SK-N-SH treated with all-trans-retinoic acid at 6 μM for 48 hours (cell line): ENCODE measurements at regions not wholly inside any gene's neighbourhood (a gene's known extent, or its start where the extent isn't known, plus 50 kb on each side); places are given as distances from the start of the nearest gene placed in this dataset.

Experiments
- ATAC-seq: fragments of 200-7000 bp; cut with Tn5 transposase; 3 replicates; pipeline ENCODE4 v1.9.1; 2020; ENCODE audit warnings: mild to moderate bottlenecking, moderate library complexity
- BACH2 ChIP-seq: fragments of 250-450 bp; sonication (Bioruptor Pico); IDR thresholded peaks from 2 replicates; pipeline ENCODE4 v1.9.0; 2021; ENCODE audit warnings: mild to moderate bottlenecking, borderline replicate concordance
- CSDC2 ChIP-seq: fragments of 250-450 bp; sonication (Bioruptor Pico); IDR thresholded peaks from 2 replicates; pipeline ENCODE4 v1.5.0; 2020; ENCODE audit warnings: mild to moderate bottlenecking, moderate library complexity
- ESRRG ChIP-seq: fragments of 250-450 bp; sonication (Bioruptor Pico); IDR thresholded peaks from 2 replicates; pipeline ENCODE4 v1.6.1; 2021; ENCODE audit warnings: mild to moderate bottlenecking
- OSR1 ChIP-seq: fragments of 250-450 bp; sonication (Bioruptor Pico); IDR thresholded peaks from 2 replicates; pipeline ENCODE4 v1.8.0; 2022; ENCODE audit warnings: moderate library complexity, mild to moderate bottlenecking, inconsistent platforms
- PPARA ChIP-seq: fragments of 250-450 bp; sonication (Bioruptor Pico); IDR thresholded peaks from 2 replicates; pipeline ENCODE4 v1.5.0; 2020; ENCODE audit warnings: mild to moderate bottlenecking, borderline replicate concordance
- RARB ChIP-seq: fragments of 250-450 bp; sonication (Bioruptor Pico); IDR thresholded peaks from 2 replicates; pipeline ENCODE4 v1.8.0; 2021; ENCODE audit warnings: mild to moderate bottlenecking, moderate library complexity
- SNAI2 ChIP-seq: fragments of 250-450 bp; sonication (Bioruptor Pico); IDR thresholded peaks from 2 replicates; pipeline ENCODE4 v1.5.0; 2020; ENCODE audit warnings: mild to moderate bottlenecking, moderate library complexity
- TCF4 ChIP-seq: fragments of 250-450 bp; sonication (Bioruptor Pico); IDR thresholded peaks from 2 replicates; pipeline ENCODE4 v1.8.0; 2021; ENCODE audit warnings: mild to moderate bottlenecking, moderate library complexity, borderline replicate concordance
- TOX ChIP-seq: fragments of 250-450 bp; sonication (Bioruptor Pico); IDR thresholded peaks from 2 replicates; pipeline ENCODE4 v1.8.0; 2021; ENCODE audit warnings: mild to moderate bottlenecking, moderate library complexity, borderline replicate concordance
- ZFP3 ChIP-seq: fragments of 250-450 bp; sonication (Bioruptor Pico); IDR thresholded peaks from 2 replicates; pipeline ENCODE4 v1.5.0; 2020; ENCODE audit warnings: mild to moderate bottlenecking, moderate library complexity
- ZFP30 ChIP-seq: fragments of 450-650 bp; formaldehyde crosslinking; IDR thresholded peaks from 2 replicates; pipeline ENCODE4 v1.5.0; 2022; ENCODE audit warnings: mild to moderate bottlenecking, moderate library complexity
- ZNF565 ChIP-seq: fragments of 450-650 bp; formaldehyde crosslinking; conservative IDR thresholded peaks from 2 replicates; pipeline ENCODE4 v1.5.0; 2020; ENCODE audit warnings: low read depth, mild to moderate bottlenecking, moderate library complexity
- ZNF70 ChIP-seq: fragments of 450-650 bp; formaldehyde crosslinking; IDR thresholded peaks from 2 replicates; pipeline ENCODE4 v1.5.0; 2020; ENCODE audit warnings: mild to moderate bottlenecking, moderate library complexity
- ZNF8 ChIP-seq: fragments of 450-650 bp; formaldehyde crosslinking; IDR thresholded peaks from 2 replicates; pipeline ENCODE4 v1.5.0; 2020; ENCODE audit warnings: mild to moderate bottlenecking, moderate library complexity
- TF ChIP-seq, protein P1 (sequence below): fragments of 250-450 bp; sonication (Bioruptor Pico); IDR thresholded peaks from 2 replicates; pipeline ENCODE4 v1.5.1; 2021; ENCODE audit warnings: mild to moderate bottlenecking, moderate library complexity
- TF ChIP-seq, protein P2 (sequence below): fragments of 250-450 bp; sonication (Bioruptor Pico); IDR thresholded peaks from 2 replicates; pipeline ENCODE4 v1.8.0; 2020; ENCODE audit warnings: mild to moderate bottlenecking, moderate library complexity, borderline replicate concordance
- TF ChIP-seq, protein P3 (sequence below): fragments of 250-450 bp; sonication (Bioruptor Pico); IDR thresholded peaks from 2 replicates; pipeline ENCODE4 v1.5.1; 2020; ENCODE audit warnings: low read depth, mild to moderate bottlenecking, moderate library complexity
- TF ChIP-seq, protein P4 (sequence below): fragments of 250-450 bp; sonication (Bioruptor Pico); IDR thresholded peaks from 2 replicates; pipeline ENCODE4 v1.5.0; 2020; ENCODE audit warnings: mild to moderate bottlenecking, moderate library complexity

DNA sequence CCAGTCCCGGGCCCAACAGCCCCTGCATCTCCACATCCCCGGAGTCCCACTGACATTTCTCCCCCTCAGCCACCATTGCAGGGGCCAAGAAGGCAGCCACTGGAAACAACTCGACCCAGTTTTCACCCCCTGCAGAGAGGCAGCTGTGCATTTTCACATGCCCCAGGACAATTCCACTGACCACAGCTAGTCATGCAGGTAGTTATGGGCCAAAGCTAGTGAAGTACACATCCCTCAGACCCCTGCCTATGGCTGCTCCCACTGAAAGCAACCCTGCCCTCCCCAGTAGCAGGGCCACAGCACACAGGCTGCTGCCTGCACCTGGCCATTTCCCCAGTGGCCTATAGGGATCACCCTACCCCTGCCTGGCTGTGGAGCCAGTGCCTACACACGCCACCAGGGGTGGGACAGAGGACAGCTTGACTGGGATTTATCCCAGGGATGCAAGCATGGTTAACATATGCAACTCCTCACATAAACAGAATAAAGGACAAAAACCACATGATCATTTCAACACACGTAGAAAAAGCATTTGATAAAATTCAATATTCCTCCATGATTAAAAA is 154.0 kb downstream of the NDUFA12 start:
- no peak for TF ChIP-seq ZNF565 (CRISPR knock-in tag)
- TF ChIP-seq ZNF8 (CRISPR knock-in tag), result no peak
- ATAC-seq, result no peak

DNA sequence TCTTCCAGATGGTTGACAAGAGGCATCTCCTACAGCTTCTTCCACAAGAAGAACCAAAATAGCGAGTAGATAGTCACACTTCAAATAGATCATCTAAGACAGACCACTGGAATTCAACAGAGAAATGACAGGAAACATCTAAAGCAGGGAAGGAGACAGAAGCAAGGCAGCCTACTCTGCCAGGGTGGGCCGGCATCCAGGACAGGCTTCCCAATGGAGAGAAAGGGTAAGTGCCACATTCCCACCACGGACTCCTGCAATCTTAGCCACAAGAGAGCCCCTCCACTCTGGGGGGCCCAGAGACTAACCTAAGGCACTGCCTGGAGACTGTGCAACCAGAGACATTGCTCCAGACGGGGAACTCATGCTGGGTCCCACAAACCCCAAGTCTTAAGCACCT is 154.5 kb downstream of the NDUFA12 start:
- ATAC-seq, result no peak
- TF ChIP-seq, protein P1, sequence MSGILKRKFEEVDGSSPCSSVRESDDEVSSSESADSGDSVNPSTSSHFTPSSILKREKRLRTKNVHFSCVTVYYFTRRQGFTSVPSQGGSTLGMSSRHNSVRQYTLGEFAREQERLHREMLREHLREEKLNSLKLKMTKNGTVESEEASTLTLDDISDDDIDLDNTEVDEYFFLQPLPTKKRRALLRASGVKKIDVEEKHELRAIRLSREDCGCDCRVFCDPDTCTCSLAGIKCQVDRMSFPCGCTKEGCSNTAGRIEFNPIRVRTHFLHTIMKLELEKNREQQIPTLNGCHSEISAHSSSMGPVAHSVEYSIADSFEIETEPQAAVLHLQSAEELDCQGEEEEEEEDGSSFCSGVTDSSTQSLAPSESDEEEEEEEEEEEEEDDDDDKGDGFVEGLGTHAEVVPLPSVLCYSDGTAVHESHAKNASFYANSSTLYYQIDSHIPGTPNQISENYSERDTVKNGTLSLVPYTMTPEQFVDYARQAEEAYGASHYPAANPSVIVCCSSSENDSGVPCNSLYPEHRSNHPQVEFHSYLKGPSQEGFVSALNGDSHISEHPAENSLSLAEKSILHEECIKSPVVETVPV (CRISPR knock-in tag), result no peak
- TF ChIP-seq ZFP3, result no peak
- no peak for TF ChIP-seq ZFP30 (CRISPR knock-in tag)
- TF ChIP-seq, protein P2, sequence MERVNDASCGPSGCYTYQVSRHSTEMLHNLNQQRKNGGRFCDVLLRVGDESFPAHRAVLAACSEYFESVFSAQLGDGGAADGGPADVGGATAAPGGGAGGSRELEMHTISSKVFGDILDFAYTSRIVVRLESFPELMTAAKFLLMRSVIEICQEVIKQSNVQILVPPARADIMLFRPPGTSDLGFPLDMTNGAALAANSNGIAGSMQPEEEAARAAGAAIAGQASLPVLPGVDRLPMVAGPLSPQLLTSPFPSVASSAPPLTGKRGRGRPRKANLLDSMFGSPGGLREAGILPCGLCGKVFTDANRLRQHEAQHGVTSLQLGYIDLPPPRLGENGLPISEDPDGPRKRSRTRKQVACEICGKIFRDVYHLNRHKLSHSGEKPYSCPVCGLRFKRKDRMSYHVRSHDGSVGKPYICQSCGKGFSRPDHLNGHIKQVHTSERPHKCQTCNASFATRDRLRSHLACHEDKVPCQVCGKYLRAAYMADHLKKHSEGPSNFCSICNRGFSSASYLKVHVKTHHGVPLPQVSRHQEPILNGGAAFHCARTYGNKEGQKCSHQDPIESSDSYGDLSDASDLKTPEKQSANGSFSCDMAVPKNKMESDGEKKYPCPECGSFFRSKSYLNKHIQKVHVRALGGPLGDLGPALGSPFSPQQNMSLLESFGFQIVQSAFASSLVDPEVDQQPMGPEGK (CRISPR knock-in tag), result no peak
- no peak for TF ChIP-seq BACH2 (CRISPR knock-in tag)
- TF ChIP-seq ZNF8 (CRISPR knock-in tag), result no peak
- no peak for TF ChIP-seq ESRRG (CRISPR knock-in tag)
- no peak for TF ChIP-seq ZNF70 (CRISPR knock-in tag)
- TF ChIP-seq CSDC2 (CRISPR knock-in tag), result no peak
- no peak for TF ChIP-seq PPARA (CRISPR knock-in tag)
- TF ChIP-seq, protein P3, sequence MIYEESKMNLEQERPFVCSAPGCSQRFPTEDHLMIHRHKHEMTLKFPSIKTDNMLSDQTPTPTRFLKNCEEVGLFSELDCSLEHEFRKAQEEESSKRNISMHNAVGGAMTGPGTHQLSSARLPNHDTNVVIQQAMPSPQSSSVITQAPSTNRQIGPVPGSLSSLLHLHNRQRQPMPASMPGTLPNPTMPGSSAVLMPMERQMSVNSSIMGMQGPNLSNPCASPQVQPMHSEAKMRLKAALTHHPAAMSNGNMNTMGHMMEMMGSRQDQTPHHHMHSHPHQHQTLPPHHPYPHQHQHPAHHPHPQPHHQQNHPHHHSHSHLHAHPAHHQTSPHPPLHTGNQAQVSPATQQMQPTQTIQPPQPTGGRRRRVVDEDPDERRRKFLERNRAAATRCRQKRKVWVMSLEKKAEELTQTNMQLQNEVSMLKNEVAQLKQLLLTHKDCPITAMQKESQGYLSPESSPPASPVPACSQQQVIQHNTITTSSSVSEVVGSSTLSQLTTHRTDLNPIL (CRISPR knock-in tag), result no peak
- TF ChIP-seq RARB (CRISPR knock-in tag), result no peak
- TF ChIP-seq, protein P4, sequence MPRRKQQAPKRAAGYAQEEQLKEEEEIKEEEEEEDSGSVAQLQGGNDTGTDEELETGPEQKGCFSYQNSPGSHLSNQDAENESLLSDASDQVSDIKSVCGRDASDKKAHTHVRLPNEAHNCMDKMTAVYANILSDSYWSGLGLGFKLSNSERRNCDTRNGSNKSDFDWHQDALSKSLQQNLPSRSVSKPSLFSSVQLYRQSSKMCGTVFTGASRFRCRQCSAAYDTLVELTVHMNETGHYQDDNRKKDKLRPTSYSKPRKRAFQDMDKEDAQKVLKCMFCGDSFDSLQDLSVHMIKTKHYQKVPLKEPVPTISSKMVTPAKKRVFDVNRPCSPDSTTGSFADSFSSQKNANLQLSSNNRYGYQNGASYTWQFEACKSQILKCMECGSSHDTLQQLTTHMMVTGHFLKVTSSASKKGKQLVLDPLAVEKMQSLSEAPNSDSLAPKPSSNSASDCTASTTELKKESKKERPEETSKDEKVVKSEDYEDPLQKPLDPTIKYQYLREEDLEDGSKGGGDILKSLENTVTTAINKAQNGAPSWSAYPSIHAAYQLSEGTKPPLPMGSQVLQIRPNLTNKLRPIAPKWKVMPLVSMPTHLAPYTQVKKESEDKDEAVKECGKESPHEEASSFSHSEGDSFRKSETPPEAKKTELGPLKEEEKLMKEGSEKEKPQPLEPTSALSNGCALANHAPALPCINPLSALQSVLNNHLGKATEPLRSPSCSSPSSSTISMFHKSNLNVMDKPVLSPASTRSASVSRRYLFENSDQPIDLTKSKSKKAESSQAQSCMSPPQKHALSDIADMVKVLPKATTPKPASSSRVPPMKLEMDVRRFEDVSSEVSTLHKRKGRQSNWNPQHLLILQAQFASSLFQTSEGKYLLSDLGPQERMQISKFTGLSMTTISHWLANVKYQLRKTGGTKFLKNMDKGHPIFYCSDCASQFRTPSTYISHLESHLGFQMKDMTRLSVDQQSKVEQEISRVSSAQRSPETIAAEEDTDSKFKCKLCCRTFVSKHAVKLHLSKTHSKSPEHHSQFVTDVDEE (CRISPR knock-in tag), result no peak
- TF ChIP-seq SNAI2 (CRISPR knock-in tag), result no peak
- no peak for TF ChIP-seq ZNF565 (CRISPR knock-in tag)
- no peak for TF ChIP-seq TCF4 (CRISPR knock-in tag)

DNA sequence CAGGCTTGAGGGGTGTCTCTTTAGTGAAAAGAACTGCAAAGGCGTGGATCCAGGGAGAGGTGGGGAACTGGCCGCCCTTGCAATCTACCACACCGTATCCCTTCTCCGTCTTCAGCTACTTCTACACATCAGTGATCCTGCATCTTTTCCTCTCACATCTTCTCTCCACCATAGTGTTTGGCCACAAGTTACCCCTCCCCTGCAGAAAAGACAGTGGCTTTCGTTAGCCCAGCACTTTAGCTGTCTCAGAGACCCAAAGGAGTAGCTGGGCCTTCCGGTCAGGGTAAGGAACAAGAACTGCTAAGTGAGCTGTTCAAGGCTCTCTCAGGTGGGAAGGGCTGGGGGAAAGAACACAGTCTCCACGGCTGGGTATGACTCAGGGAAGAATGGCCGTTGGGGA is 158.4 kb downstream of the NDUFA12 start:
- no peak for ATAC-seq
- TF ChIP-seq TOX (CRISPR knock-in tag) (no peak), OSR1 (CRISPR knock-in tag) (no peak), ZNF565 (CRISPR knock-in tag) (no peak), ZNF8 (CRISPR knock-in tag) (no peak), ZFP30 (CRISPR knock-in tag) (no peak), PPARA (CRISPR knock-in tag) (no peak), RARB (CRISPR knock-in tag) (no peak), ESRRG (CRISPR knock-in tag) (no peak), BACH2 (CRISPR knock-in tag) (no peak)
- TF ChIP-seq, protein P3 (CRISPR knock-in tag), result no peak
- TF ChIP-seq, protein P4 (CRISPR knock-in tag), result no peak
- TF ChIP-seq, protein P2 (CRISPR knock-in tag), result no peak
- TF ChIP-seq, protein P1 (CRISPR knock-in tag), result no peak
